Limb (tissue), 2 donors: ENCODE measurements at regions not wholly inside any gene's neighbourhood (a gene's known extent, or its start where the extent isn't known, plus 50 kb on each side); places are given as distances from the start of the nearest gene placed in this dataset.

ENCODE experiments used
- DNase-seq, 2 donors: peaks; one replicate each; pipeline ENCODE4 v3.0.0-alpha.2; 2016; ENCODE audit errors: extremely low spot score in 2 of 2

GRCh38 chr5:157924490-157924889 is 65.5 kb upstream of the CLINT1 start:
- DNase-seq: no peak

- no peak for DNase-seq
Observed at GRCh38 chr5:157923765-157924164, 64.8 kb upstream of the CLINT1 start.

GRCh38 chr5:157922026-157922425 is 63.1 kb upstream of the CLINT1 start:
- no peak for DNase-seq

DNA sequence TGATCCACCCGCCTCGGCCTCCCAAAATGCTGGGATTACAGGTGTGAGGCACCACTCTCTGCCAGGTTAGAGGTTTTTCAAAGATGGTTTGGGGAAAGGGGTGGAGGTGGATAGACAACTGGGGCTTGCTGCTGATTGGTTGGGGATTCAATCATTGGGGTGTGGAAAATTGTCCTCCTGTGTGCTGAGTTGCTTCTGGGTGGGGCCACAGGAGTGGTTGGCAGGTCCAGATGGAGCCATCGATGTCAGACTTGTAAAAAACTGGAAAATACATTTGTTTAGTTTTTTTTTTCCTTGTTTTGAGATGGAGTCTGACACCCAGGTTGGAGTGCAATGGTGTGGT is 61.9 kb upstream of the CLINT1 start:
- no peak for DNase-seq

- no peak for DNase-seq
Observed at GRCh38 chr5:157918811-157919742, 60.1 kb upstream of the CLINT1 start.

DNA sequence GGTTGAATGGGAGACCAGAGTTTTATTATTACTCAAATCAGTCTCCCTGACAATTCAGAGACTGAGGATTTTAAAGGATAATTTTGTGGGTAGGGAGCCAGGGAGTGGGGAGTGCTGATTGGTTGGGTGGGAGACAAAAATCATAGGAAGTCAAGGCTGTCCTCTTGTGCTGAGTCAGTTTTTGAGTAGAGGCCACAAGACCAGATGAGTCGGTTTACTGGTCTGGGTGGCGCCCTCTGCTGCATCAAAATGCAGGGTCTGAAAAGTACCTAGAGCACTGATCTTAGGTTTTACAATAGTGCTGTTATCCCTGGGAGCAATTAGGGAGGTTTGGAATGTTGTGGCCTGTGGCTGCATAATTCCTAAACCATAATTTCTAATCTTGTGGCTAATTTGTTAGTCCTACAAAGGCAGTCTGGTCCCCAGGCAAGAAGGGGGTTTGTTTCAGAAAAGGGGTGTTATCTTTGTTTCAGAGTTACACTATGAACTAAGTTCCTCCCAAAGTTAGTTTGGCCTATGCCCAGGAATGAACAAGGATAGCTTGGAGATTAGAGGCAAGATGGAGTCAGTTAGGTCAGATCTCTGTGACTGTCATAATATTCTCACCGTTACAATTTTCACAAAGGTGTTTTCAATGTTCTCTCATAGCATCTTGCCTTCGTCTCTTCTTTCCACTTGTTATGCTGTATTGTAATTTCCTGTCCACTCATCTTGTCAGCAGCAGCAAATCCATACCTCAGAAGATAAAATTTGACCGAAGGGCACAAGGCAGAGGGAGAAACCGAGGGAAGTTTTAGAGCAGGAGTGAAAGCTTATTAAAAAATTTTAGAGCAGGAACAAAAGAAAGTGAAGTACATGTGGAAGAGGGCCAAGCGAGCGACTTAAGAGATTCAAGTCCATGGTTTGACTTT is 59.2 kb upstream of the CLINT1 start:
- DNase-seq: peak; percentile 47 to 61

GRCh38 chr5:157917491-157917890 is 58.5 kb upstream of the CLINT1 start:
- DNase-seq: no peak

GRCh38 chr5:157915638-157916037 is 56.7 kb upstream of the CLINT1 start:
- DNase-seq: peak; percentile 63 to 72

DNA sequence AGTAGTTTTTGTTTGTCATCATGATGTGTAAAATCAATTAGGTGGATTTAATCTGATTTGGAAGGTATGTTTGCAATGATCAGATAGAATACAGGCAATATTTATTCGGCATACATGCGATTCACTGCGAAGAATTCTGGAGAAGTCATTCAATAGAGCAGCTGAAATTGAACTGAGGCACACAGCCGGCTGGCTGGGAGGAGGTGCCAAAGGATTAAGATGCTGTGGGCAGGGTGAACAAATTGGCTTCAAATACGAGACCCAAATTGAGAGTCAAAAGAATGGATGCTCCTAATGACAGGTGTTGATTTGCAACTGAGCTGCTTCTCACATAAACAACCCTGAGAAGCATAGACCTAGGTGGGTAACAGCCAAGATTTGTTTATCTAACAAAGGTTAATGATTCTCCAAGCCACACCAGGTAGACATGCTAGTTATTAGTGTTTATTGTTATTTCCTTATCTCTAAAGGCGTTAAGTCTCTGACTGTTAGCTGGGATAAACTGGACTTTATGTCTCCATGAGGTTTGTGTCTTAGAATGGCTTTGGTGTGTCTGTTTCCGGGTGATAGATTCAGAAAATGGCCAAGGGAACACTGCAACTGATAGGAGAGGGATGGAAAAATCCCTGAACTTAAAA is 55.3 kb upstream of the CLINT1 start:
- DNase-seq: no peak

GRCh38 chr5:157913575-157913974 is 54.6 kb upstream of the CLINT1 start:
- no peak for DNase-seq

GRCh38 chr5:157912621-157913325 is 53.8 kb upstream of the CLINT1 start:
- no peak for DNase-seq

DNA sequence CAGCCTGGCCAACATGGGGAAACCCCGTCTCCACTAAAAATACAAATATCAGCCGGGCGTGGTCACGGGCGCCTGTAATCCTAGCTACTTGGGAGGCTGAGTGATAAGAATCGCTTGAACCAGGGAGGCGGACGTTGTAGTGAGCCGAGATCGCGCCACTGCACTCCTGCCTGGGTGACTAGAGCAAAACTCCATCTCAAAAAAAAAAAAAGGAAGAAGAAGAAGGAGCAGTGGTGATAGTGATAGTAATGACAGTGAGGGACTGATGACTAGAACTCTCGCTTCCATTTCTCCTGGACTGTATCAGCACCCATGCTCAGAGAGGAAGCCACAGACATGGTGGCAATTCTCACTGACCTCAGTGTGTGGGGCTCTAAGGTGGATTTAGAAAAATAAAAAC is 52.6 kb upstream of the CLINT1 start:
- DNase-seq: no peak
